ENCODE measurements at regions not wholly inside any gene's neighbourhood (a gene's known extent, or its start where the extent isn't known, plus 50 kb on each side); places are given as distances from the start of the nearest gene placed in this dataset.

DNA sequence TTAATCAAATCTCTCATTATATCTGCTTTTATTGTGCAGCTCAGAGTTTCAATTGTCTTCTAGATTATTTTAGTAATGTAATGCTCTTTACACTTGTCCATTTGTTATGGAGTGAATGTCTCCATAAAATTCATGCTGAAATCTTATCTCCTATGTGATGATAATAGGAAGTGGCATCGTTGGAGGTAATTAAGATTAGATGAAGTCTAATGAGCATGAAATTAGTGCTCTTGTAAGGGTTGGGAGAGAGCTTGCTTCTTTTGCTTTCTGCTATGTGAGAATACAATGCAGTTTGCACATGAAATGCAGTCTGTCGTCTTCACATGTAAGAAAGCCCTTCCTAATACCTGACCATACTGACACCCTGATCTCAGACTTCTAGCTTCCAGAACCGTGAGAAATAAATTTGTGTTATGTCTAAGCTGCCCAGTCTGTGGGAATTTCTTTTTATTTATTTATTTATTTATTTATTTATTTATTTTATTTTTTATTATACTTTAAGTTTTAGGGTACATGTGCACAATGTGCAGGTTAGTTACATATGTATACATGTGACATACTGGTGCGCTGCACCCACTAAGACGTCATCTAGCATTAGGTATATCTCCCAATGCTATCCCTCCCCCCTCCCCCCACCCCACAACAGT lies 1399.2 kb upstream of the CDH6 start:
- no peak for DNase-seq
- intact Hi-C loops (cut with DNase I, micrococcal nuclease) = no loop called here
- ATAC-seq = no peak
- no peaks in the 10 kb centered on the region for H3K36me3 Mint-ChIP-seq (ENCODE audit: low read depth)
- no peaks in the 10 kb centered on the region for H3K27me3 Mint-ChIP-seq
- no peak overlapping the region for H3K27ac Mint-ChIP-seq
- POLR2A ChIA-PET = no interaction called here
- H3K9me3 Mint-ChIP-seq (ENCODE audit: low read depth) = peaks cover 11% of the 10 kb centered on the region
- CTCF ChIA-PET = no interaction called here
- H3K4me3 Mint-ChIP-seq = no peak overlapping the region
- no peaks in the 10 kb centered on the region for H3K4me1 Mint-ChIP-seq

DNA sequence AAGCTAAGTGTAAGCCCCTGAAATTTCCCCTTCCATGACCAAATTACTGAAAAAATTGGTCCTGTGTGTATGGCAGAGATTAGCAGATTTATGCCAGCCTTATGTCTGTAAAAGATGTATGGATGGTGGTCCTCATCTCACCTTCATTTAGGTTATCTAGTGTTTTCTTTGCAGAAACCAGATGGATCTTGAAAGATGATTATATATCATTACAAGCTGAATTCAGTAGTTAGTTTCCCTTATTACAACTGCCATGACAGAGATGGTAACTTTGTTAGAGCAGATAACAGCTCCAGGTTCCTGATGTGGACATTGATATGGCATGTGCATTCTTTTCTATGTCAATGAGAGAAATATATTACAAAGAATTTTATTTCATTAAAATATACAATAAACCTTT lies 1403.2 kb upstream of the CDH6 start:
- CTCF ChIA-PET = interaction anchor here (1.6 kb wide), 1 partner anchor 12 kb away, joined by 9 read pairs; no protein-coding TSS in a partner anchor
- POLR2A ChIA-PET = no interaction called here
- no peaks in the 10 kb centered on the region for H3K4me1 Mint-ChIP-seq
- intact Hi-C loops (cut with DNase I, micrococcal nuclease) = no loop called here
- peaks cover 19% of the 10 kb centered on the region for H3K9me3 Mint-ChIP-seq (ENCODE audit: low read depth)
- no peak for ATAC-seq
- no peak for DNase-seq
- no peak overlapping the region for H3K27ac Mint-ChIP-seq
- no peak overlapping the region for H3K4me3 Mint-ChIP-seq
- no peaks in the 10 kb centered on the region for H3K36me3 Mint-ChIP-seq (ENCODE audit: low read depth)
- no peaks in the 10 kb centered on the region for H3K27me3 Mint-ChIP-seq

DNA sequence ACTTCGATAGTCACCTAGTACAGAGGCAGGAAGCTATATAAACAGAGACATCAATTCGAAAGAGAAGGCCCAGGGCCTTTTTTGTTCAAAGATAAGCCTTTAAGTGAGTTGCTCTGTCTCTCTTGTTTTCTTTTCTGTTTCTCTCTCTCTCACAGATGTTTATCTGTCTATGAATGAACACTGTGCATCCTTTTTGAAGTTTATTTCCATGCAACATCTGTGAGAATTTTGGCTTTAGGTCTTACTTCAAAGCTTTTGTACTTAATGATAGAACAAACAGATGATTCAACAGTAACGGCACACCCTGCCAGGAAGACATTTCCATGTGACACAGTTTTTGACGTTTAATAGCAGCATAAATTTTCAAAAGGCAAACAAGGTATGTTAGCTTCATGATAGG lies 1413.1 kb upstream of the CDH6 start:
- H3K36me3 Mint-ChIP-seq (ENCODE audit: low read depth) = no peaks in the 10 kb centered on the region
- ChIA-PET CTCF (no interaction called here), POLR2A (no interaction called here)
- H3K27ac Mint-ChIP-seq = no peak overlapping the region
- H3K27me3 Mint-ChIP-seq = no peaks in the 10 kb centered on the region
- no peaks in the 10 kb centered on the region for H3K4me1 Mint-ChIP-seq
- peaks cover 5% of the 10 kb centered on the region for H3K9me3 Mint-ChIP-seq (ENCODE audit: low read depth)
- intact Hi-C loops (cut with DNase I, micrococcal nuclease) = no loop called here
- no peak for DNase-seq
- no peak overlapping the region for H3K4me3 Mint-ChIP-seq
- ATAC-seq = no peak

DNA sequence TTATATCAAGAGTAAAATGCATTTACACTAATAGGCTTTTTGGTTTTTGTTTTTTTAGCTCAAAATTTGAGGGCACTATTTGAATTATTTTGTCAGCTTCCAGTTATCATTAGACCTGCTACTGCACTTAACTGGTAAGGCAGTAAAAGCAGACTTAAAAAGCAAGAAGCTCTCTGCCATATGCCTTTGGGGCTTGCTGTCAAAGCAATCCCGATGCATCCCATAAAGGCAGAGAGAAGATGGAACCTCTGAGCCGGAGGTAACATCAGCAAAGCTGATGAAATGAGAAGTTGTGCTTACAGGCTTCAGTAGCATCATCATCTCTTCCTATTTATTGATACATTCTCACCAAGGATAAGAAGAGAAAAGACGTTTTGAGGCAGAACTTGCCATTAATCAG lies 1414.3 kb upstream of the CDH6 start:
- H3K4me3 Mint-ChIP-seq = no peak overlapping the region
- H3K27me3 Mint-ChIP-seq = no peaks in the 10 kb centered on the region
- ChIA-PET CTCF (interaction anchor here (2.6 kb wide), 1 partner anchor 10 kb away, joined by 9 read pairs; no protein-coding TSS in a partner anchor), POLR2A (no interaction called here)
- no peaks in the 10 kb centered on the region for H3K36me3 Mint-ChIP-seq (ENCODE audit: low read depth)
- no peaks in the 10 kb centered on the region for H3K4me1 Mint-ChIP-seq
- no peak for ATAC-seq
- no peak overlapping the region for H3K27ac Mint-ChIP-seq
- intact Hi-C loops (cut with DNase I, micrococcal nuclease) = no loop called here
- no peak for DNase-seq
- peaks cover 5% of the 10 kb centered on the region for H3K9me3 Mint-ChIP-seq (ENCODE audit: low read depth)

DNA sequence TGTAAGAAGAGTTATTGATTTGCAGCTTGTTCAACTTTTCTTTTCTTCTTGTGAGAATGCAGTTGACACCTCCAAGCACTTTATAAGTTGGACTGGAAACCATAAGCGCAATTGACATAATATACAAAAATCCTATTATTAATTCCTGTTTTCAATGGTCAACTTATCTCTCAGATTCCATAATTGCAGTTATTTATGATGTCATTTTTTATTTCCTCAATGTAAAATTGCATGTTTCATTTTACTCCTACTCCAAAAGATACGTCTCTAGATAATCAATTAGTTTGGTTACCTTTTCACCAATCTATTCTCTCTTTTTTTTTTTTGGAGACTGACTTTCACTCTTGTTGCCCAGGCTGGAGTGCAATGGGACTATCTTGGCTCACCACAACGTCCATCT lies 1416.1 kb upstream of the CDH6 start:
- POLR2A ChIA-PET = no interaction called here
- ATAC-seq (no peak), DNase-seq (no peak)
- Mint-ChIP-seq H3K36me3 (ENCODE audit: low read depth) (no peaks in the 10 kb centered on the region), H3K27me3 (no peaks in the 10 kb centered on the region), H3K27ac (no peak overlapping the region), H3K4me3 (no peak overlapping the region), H3K4me1 (no peaks in the 10 kb centered on the region), H3K9me3 (ENCODE audit: low read depth) (peaks cover 9% of the 10 kb centered on the region)
- CTCF ChIA-PET = interaction anchor here (2.6 kb wide), 1 partner anchor 12 kb away, joined by 9 read pairs; no protein-coding TSS in a partner anchor
- intact Hi-C loops (cut with DNase I, micrococcal nuclease) = no loop called here

DNA sequence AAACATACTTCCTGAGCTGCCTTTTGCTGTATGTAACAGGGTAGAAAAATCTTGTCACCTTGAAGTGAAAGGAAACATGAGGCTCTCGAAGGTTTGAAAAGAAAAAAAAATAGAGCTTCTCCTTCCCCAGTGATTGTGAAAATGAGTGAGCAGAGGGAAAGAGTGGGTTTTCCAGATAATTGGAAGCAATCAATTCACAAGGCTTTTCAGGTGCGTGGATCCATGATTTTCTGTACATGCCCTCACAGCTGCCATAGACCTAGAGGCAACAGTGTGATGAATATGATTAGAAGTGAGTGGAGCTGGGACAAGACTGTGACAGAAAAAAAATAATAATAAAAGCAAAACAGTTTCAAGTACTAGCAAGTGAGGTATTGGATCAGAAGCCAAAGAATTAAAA lies 1422.5 kb upstream of the CDH6 start:
- Mint-ChIP-seq H3K36me3 (ENCODE audit: low read depth) (no peaks in the 10 kb centered on the region), H3K4me1 (no peaks in the 10 kb centered on the region), H3K9me3 (ENCODE audit: low read depth) (peaks cover 9% of the 10 kb centered on the region), H3K4me3 (no peak overlapping the region), H3K27me3 (no peaks in the 10 kb centered on the region), H3K27ac (no peak overlapping the region)
- intact Hi-C loops (cut with DNase I, micrococcal nuclease) = no loop called here
- ATAC-seq = no peak
- DNase-seq = no peak
- ChIA-PET CTCF (interaction anchor here (0.6 kb wide), 1 partner anchor 106 kb away, joined by 3 read pairs; no protein-coding TSS in a partner anchor), POLR2A (no interaction called here)

DNA sequence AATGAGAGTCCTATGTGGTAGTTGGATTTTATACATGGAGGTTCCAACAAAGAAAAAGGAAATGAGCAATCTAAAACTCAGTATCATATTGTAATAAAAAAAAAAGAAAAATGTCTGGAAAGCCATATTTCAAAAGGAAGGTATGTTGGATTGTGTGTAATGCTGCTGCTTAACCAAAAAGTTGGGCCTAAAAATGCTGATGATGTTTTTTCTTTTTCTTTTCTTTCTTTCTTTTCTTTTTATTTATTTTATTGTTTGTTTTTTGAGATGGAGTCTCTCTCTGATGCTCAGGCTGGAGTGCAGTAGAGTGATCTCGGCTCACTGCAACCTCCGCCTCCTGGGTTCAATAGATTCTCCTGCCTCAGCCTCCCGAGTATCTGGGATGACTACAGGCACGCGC lies 1424.0 kb upstream of the CDH6 start:
- Mint-ChIP-seq H3K9me3 (ENCODE audit: low read depth) (peaks cover 9% of the 10 kb centered on the region), H3K4me3 (no peak overlapping the region), H3K27ac (no peak overlapping the region), H3K27me3 (no peaks in the 10 kb centered on the region), H3K36me3 (ENCODE audit: low read depth) (no peaks in the 10 kb centered on the region), H3K4me1 (no peaks in the 10 kb centered on the region)
- ChIA-PET POLR2A (no interaction called here), CTCF (no interaction called here)
- intact Hi-C loops (cut with DNase I, micrococcal nuclease) = no loop called here
- DNase-seq (no peak), ATAC-seq (no peak)

DNA sequence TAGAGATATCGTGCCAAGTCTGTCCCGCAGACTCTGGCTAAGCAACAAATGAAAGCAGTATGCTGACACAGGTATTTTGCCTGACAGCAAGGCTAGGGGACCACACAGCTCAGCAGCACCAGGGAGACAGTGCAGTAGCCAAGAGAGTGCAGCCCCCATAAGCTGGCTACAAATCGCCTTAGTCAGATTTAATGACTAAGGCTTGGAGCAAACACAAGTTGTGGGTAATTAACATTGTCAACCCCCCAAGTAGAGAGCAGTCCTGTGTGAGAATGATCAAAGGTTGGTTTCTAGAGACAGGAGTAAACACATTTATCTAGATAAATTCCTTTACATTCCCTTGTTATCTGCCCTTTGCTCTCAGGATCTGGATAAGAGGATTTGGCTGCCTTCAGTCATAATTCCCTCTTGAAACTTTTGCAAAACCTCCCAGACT lies 1434.5 kb upstream of the CDH6 start:
- intact Hi-C loops (cut with DNase I, micrococcal nuclease) = no loop called here
- no peak for ATAC-seq
- H3K4me1 Mint-ChIP-seq = no peaks in the 10 kb centered on the region
- no peak for DNase-seq
- no peak overlapping the region for H3K4me3 Mint-ChIP-seq
- no peaks in the 10 kb centered on the region for H3K36me3 Mint-ChIP-seq (ENCODE audit: low read depth)
- H3K27ac Mint-ChIP-seq = no peak overlapping the region
- POLR2A ChIA-PET = no interaction called here
- H3K9me3 Mint-ChIP-seq (ENCODE audit: low read depth) = peaks cover 13% of the 10 kb centered on the region
- no peaks in the 10 kb centered on the region for H3K27me3 Mint-ChIP-seq
- CTCF ChIA-PET = no interaction called here

DNA sequence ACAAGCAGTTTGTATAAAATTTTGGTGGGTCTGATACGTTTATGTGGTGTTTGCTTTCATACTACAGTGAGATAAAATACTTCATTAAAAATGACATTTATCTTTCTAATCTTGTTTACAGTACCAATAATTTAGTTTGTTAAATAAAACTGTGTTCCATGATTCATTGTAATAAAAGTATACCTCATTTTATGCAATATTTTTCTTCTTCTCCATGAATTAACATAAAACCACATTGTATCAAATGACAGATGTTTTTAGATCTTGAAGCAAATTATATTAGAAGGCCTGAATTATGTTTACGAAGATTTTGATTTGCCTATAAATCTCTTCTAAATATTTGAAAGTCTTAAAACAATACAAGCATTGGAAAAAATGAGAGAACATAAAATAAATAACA lies 1443.0 kb upstream of the CDH6 start:
- ATAC-seq (no peak), DNase-seq (no peak)
- intact Hi-C loops (cut with DNase I, micrococcal nuclease) = no loop called here
- ChIA-PET POLR2A (no interaction called here), CTCF (interaction anchor here (0.9 kb wide), 1 partner anchor 13 kb away, joined by 3 read pairs; no protein-coding TSS in a partner anchor)
- peaks cover 18% of the 10 kb centered on the region for H3K9me3 Mint-ChIP-seq (ENCODE audit: low read depth)
- no peak overlapping the region for H3K27ac Mint-ChIP-seq
- H3K4me1 Mint-ChIP-seq = no peaks in the 10 kb centered on the region
- H3K36me3 Mint-ChIP-seq (ENCODE audit: low read depth) = no peaks in the 10 kb centered on the region
- no peaks in the 10 kb centered on the region for H3K27me3 Mint-ChIP-seq
- no peak overlapping the region for H3K4me3 Mint-ChIP-seq

DNA sequence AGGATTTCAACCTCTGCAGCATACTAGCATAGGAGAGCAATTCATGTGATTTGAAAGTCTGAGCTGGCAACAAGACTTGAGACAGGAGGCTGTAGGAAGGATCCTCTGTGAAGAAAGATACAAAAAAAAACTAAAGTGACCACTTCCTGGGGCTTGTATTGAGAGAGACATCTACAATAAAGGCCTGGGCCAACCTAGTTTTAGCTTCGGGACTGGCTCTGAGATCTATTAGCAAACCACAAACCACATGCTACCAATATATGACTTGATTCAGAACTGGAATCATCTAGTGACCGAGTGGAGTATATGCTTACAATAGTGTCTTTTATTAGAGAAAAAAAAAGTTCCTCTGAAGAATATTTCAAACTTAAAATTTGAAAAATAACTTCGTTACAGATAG lies 1448.9 kb upstream of the CDH6 start:
- intact Hi-C loops (cut with DNase I, micrococcal nuclease) = no loop called here
- H3K27me3 Mint-ChIP-seq = no peaks in the 10 kb centered on the region
- CTCF ChIA-PET = no interaction called here
- POLR2A ChIA-PET = no interaction called here
- DNase-seq = no peak
- H3K27ac Mint-ChIP-seq = no peak overlapping the region
- ATAC-seq = no peak
- H3K36me3 Mint-ChIP-seq (ENCODE audit: low read depth) = no peaks in the 10 kb centered on the region
- H3K4me3 Mint-ChIP-seq = no peak overlapping the region
- peaks cover 16% of the 10 kb centered on the region for H3K9me3 Mint-ChIP-seq (ENCODE audit: low read depth)
- no peaks in the 10 kb centered on the region for H3K4me1 Mint-ChIP-seq

DNA sequence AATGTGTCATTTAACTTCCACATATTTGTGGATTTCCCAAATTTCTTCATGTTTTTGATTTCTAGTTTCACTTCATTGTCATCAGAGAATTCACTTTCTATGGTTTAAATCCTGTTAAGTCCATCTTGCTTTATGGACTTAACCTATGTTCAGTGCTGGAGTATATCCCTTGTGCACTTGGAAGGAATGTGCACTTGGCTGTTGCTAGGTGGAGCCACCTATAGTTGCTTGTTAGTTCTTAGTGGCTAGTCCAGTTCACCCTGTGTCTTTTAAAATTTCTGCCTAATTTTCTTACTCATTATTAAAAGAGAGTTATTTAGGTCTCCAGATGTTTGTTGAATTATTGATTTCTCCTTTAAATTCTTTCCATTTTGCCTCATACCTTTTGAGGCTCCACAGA lies 1472.5 kb upstream of the CDH6 start:
- H3K4me3 Mint-ChIP-seq = no peak overlapping the region
- no peaks in the 10 kb centered on the region for H3K4me1 Mint-ChIP-seq
- peaks cover 8% of the 10 kb centered on the region for H3K9me3 Mint-ChIP-seq (ENCODE audit: low read depth)
- no peaks in the 10 kb centered on the region for H3K27me3 Mint-ChIP-seq
- no peaks in the 10 kb centered on the region for H3K36me3 Mint-ChIP-seq (ENCODE audit: low read depth)
- DNase-seq (no peak), ATAC-seq (no peak)
- ChIA-PET POLR2A (no interaction called here), CTCF (no interaction called here)
- H3K27ac Mint-ChIP-seq = no peak overlapping the region
- intact Hi-C loops (cut with DNase I, micrococcal nuclease) = no loop called here

DNA sequence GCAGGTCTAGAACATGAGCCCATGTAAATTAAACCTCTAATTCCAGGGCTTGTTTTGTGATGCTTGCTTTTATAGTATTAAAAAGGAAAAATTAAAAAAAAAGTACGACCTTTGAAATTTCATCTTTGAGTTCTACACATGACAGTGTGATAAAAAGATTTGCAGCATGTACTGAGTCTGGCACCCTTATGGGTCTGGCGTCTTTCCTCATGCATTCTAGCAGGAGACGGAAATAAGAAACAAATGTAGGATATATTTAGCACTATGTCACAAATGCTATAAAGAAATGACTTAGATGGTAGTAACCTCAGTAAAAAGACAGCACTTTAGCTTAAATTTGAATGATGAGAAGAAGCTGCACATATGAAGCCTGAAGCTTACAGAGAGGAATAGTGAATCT lies 1474.3 kb upstream of the CDH6 start:
- H3K27ac Mint-ChIP-seq = no peak overlapping the region
- H3K9me3 Mint-ChIP-seq (ENCODE audit: low read depth) = peaks cover 8% of the 10 kb centered on the region
- no peaks in the 10 kb centered on the region for H3K36me3 Mint-ChIP-seq (ENCODE audit: low read depth)
- DNase-seq = no peak
- ATAC-seq = no peak
- H3K4me1 Mint-ChIP-seq = no peaks in the 10 kb centered on the region
- H3K4me3 Mint-ChIP-seq = no peak overlapping the region
- H3K27me3 Mint-ChIP-seq = no peaks in the 10 kb centered on the region
- ChIA-PET CTCF (no interaction called here), POLR2A (no interaction called here)
- intact Hi-C loops (cut with DNase I, micrococcal nuclease) = no loop called here

DNA sequence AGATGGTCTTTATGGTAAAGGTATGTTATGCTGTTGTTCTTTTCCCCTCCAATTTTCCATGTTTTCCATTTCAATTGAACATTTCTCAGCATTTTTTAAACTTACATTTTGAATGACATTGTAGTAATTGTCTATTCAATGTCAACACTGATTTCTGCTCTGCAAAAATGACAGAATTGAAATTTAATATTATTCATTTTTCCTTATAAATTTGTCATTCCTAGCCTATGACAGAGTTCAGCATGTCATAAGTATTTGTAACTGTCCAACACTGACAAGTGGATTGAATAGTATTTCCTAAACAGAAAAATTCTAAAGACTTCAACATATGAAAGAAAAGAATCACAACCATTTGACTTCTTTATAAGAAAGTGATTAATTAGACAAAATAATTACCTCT lies 1478.3 kb upstream of the CDH6 start:
- Mint-ChIP-seq H3K36me3 (ENCODE audit: low read depth) (no peaks in the 10 kb centered on the region), H3K4me3 (no peak overlapping the region), H3K27ac (no peak overlapping the region), H3K4me1 (no peaks in the 10 kb centered on the region), H3K27me3 (no peaks in the 10 kb centered on the region), H3K9me3 (ENCODE audit: low read depth) (peaks cover 10% of the 10 kb centered on the region)
- ChIA-PET CTCF (no interaction called here), POLR2A (no interaction called here)
- intact Hi-C loops (cut with DNase I, micrococcal nuclease) = no loop called here
- DNase-seq (no peak), ATAC-seq (no peak)

Measured in activated CD4-positive, alpha-beta T cell treated with anti-CD3 and anti-CD28 coated beads for 36 hours (primary cell).